ENCODE measurements at regions not wholly inside any gene's neighbourhood (a gene's known extent, or its start where the extent isn't known, plus 50 kb on each side); places are given as distances from the start of the nearest gene placed in this dataset.

- ATAC-seq = no peak
- Histone ChIP-seq H3K9me3 (ENCODE audit: control insufficient read depth, insufficient read depth, low read length) (peaks cover 3% of the 10 kb centered on the region), H3K27ac (ENCODE audit: low read length) (no peak overlapping the region), H3K4me1 (ENCODE audit: control insufficient read depth, insufficient read depth, low read length) (no peaks in the 10 kb centered on the region), H3K36me3 (ENCODE audit: control insufficient read depth, insufficient read depth, low read length) (no peaks in the 10 kb centered on the region), H3K4me3 (ENCODE audit: low read length) (no peak overlapping the region), H3K27me3 (ENCODE audit: control insufficient read depth, insufficient read depth, low read length) (no peaks in the 10 kb centered on the region)
- Mint-ChIP-seq H3K9me3 (peaks cover 8 to 24% of the 10 kb centered on the region in 2 donors), H3K36me3 (peaks cover 9% of the 10 kb centered on the region), H3K27me3 (ENCODE audit: low read depth in 2 of 2) (no peaks in the 10 kb centered on the region), H3K4me3 (no peak overlapping the region), H3K27ac (no peak overlapping the region), H3K4me1 (no peaks in the 10 kb centered on the region)
- no peak for DNase-seq
- 67% methylated on average over 3 of the region's 3 CpGs for WGBS (ENCODE audit: insufficient coverage)
- intact Hi-C loops (cut with micrococcal nuclease) = no loop called here
- no peak for TF ChIP-seq CTCF (IDR thresholded peaks at IDR 0.05)
Measured at GRCh38 chr18:41659438-41660130, 295.4 kb upstream of the PIK3C3 start.

- no peak for TF ChIP-seq CTCF (IDR thresholded peaks at IDR 0.05)
- H3K36me3 ChIP-seq (ENCODE audit: control insufficient read depth, insufficient read depth, low read length) = no peaks in the 10 kb centered on the region
- H3K9me3 Mint-ChIP-seq = peaks cover 8 to 17% of the 10 kb centered on the region in 2 donors
- H3K27me3 ChIP-seq (ENCODE audit: control insufficient read depth, insufficient read depth, low read length) = no peaks in the 10 kb centered on the region
- ATAC-seq (no peak), DNase-seq (no peak)
- no peaks in the 10 kb centered on the region for H3K4me1 Mint-ChIP-seq
- H3K4me3 Mint-ChIP-seq = no peak overlapping the region
- no peaks in the 10 kb centered on the region for H3K4me1 ChIP-seq (ENCODE audit: control insufficient read depth, insufficient read depth, low read length)
- peaks cover 4% of the 10 kb centered on the region for H3K36me3 Mint-ChIP-seq
- no peak overlapping the region for H3K27ac ChIP-seq (ENCODE audit: low read length)
- H3K9me3 ChIP-seq (ENCODE audit: control insufficient read depth, insufficient read depth, low read length) = no peaks in the 10 kb centered on the region
- 83% methylated on average over 1 of the region's 4 CpGs for WGBS (ENCODE audit: insufficient coverage)
- no peak overlapping the region for H3K4me3 ChIP-seq (ENCODE audit: low read length)
- intact Hi-C loops (cut with micrococcal nuclease) = no loop called here
- H3K27ac Mint-ChIP-seq = no peak overlapping the region
- no peaks in the 10 kb centered on the region for H3K27me3 Mint-ChIP-seq (ENCODE audit: low read depth in 2 of 2)
Measured at GRCh38 chr18:41657189-41657588, 297.8 kb upstream of the PIK3C3 start.

GRCh38 chr18:41655074-41655473 lies 300.0 kb upstream of the PIK3C3 start:
- Mint-ChIP-seq H3K4me1 (no peaks in the 10 kb centered on the region), H3K27me3 (ENCODE audit: low read depth in 2 of 2) (no peaks in the 10 kb centered on the region), H3K9me3 (peaks cover 6 to 12% of the 10 kb centered on the region in 2 donors), H3K4me3 (no peak overlapping the region), H3K27ac (no peak overlapping the region), H3K36me3 (no peaks in the 10 kb centered on the region)
- DNase-seq (no peak), ATAC-seq (no peak)
- Histone ChIP-seq H3K4me3 (ENCODE audit: low read length) (no peak overlapping the region), H3K36me3 (ENCODE audit: control insufficient read depth, insufficient read depth, low read length) (no peaks in the 10 kb centered on the region), H3K4me1 (ENCODE audit: control insufficient read depth, insufficient read depth, low read length) (no peaks in the 10 kb centered on the region), H3K9me3 (ENCODE audit: control insufficient read depth, insufficient read depth, low read length) (no peaks in the 10 kb centered on the region), H3K27ac (ENCODE audit: low read length) (no peak overlapping the region), H3K27me3 (ENCODE audit: control insufficient read depth, insufficient read depth, low read length) (no peaks in the 10 kb centered on the region)
- 100% methylated on average over 1 of the region's 1 CpG for WGBS (ENCODE audit: insufficient coverage)
- intact Hi-C loops (cut with micrococcal nuclease) = no loop called here
- TF ChIP-seq CTCF (IDR thresholded peaks at IDR 0.05) = no peak

- H3K9me3 ChIP-seq (ENCODE audit: control insufficient read depth, insufficient read depth, low read length) = no peaks in the 10 kb centered on the region
- H3K27me3 ChIP-seq (ENCODE audit: control insufficient read depth, insufficient read depth, low read length) = no peaks in the 10 kb centered on the region
- DNase-seq (no peak), ATAC-seq (no peak)
- H3K36me3 Mint-ChIP-seq = no peaks in the 10 kb centered on the region
- no peaks in the 10 kb centered on the region for H3K4me1 ChIP-seq (ENCODE audit: control insufficient read depth, insufficient read depth, low read length)
- H3K27ac Mint-ChIP-seq = no peak overlapping the region
- no peak for TF ChIP-seq CTCF (IDR thresholded peaks at IDR 0.05)
- 73% methylated on average over 1 of the region's 2 CpGs for WGBS (ENCODE audit: insufficient coverage)
- intact Hi-C loops (cut with micrococcal nuclease) = no loop called here
- H3K4me1 Mint-ChIP-seq = no peaks in the 10 kb centered on the region
- H3K27me3 Mint-ChIP-seq (ENCODE audit: low read depth in 2 of 2) = no peaks in the 10 kb centered on the region
- no peak overlapping the region for H3K27ac ChIP-seq (ENCODE audit: low read length)
- no peak overlapping the region for H3K4me3 ChIP-seq (ENCODE audit: low read length)
- peaks cover 7 to 12% of the 10 kb centered on the region in 2 donors for H3K9me3 Mint-ChIP-seq
- no peak overlapping the region for H3K4me3 Mint-ChIP-seq
- H3K36me3 ChIP-seq (ENCODE audit: control insufficient read depth, insufficient read depth, low read length) = no peaks in the 10 kb centered on the region
Measured at GRCh38 chr18:41647914-41648313, 307.1 kb upstream of the PIK3C3 start.
